ENCODE measurements at regions not wholly inside any gene's neighbourhood (a gene's known extent, or its start where the extent isn't known, plus 50 kb on each side); places are given as distances from the start of the nearest gene placed in this dataset.

DNA sequence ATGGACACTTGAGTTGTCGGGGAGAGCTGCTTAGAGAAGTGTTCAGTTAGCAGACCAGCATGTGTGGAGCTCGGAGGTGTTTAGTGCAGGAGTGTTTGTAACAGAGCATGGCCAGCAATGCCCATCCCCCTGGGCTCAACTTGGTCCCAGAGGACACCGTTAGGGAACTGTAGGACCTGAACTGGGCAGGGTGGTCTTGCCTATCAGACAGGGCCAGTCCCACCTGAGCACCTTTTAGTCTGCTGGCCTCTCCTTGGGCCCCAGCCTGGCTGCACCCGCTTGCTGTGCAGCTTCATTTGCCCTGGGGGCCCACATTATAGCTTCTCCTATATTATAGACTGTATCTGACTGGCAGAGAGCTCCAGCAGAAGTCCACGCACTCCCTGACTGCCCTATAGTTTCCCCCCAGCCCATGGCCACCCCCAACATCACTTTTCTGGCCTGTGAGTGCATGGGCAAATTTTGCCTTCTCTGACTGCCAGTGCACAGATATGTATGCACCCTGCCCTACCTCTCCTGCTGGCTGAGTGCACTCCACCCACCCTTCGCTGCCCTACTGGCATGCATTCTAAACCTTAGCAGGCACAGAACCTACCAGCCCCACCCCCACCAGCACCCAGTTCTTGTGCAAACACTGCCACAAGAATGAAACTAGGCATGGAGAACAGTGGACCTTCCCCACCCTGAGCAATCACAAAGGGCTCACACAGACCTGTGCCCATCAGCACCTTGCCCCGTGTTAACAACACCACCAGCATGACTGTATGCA, 1030.6 kb upstream of the GHITM start:
- 67% methylated on average over 5 of the region's 7 CpGs for WGBS (ENCODE audit: insufficient coverage, low coverage, low lambda C conversion rate, missing lambda C conversion rate)
- H3K27ac ChIP-seq, result no peak overlapping the region
- ATAC-seq, result peak in 1 of 4 donors; percentile 38
- no peaks in the 10 kb centered on the region for H3K4me1 ChIP-seq
- peak in 1 of 3 donors; percentile 23 for DNase-seq
- no peak overlapping the region for H3K4me3 ChIP-seq
- intact Hi-C loops (cut with DNase I), result no loop called here
- TF ChIP-seq, protein P1, sequence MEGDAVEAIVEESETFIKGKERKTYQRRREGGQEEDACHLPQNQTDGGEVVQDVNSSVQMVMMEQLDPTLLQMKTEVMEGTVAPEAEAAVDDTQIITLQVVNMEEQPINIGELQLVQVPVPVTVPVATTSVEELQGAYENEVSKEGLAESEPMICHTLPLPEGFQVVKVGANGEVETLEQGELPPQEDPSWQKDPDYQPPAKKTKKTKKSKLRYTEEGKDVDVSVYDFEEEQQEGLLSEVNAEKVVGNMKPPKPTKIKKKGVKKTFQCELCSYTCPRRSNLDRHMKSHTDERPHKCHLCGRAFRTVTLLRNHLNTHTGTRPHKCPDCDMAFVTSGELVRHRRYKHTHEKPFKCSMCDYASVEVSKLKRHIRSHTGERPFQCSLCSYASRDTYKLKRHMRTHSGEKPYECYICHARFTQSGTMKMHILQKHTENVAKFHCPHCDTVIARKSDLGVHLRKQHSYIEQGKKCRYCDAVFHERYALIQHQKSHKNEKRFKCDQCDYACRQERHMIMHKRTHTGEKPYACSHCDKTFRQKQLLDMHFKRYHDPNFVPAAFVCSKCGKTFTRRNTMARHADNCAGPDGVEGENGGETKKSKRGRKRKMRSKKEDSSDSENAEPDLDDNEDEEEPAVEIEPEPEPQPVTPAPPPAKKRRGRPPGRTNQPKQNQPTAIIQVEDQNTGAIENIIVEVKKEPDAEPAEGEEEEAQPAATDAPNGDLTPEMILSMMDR (IDR thresholded peaks at IDR 0.05), result no peak
- TF ChIP-seq POLR2A (IDR thresholded peaks at IDR 0.05), result no peak
- H3K27me3 ChIP-seq, result no peaks in the 10 kb centered on the region
- no peaks in the 10 kb centered on the region for H3K9me3 ChIP-seq
- H3K36me3 ChIP-seq, result no peaks in the 10 kb centered on the region

DNA sequence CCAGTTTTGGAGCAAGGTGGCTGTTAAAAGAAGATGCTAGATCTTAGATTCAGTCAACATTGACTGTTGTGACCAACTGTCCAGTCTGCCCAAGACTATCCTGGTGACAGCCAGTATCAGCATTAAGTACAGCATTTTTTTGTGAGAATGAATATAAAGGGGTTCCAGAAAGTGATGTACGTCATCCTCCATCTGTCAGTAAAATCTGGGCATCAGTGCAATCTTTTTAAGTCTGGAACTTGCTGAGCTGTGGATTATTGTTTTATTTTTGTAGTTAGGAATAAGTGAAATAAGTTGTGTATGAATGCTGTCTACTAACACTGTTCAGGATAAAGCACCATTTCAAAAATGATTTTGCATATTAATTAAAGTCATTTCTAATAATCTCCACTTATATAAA, 1020.0 kb upstream of the GHITM start:
- DNase-seq (no peak), ATAC-seq (no peak)
- H3K27ac ChIP-seq, result no peak overlapping the region
- no peaks in the 10 kb centered on the region for H3K4me1 ChIP-seq
- intact Hi-C loops (cut with DNase I), result no loop called here
- TF ChIP-seq, protein P1 (IDR thresholded peaks at IDR 0.05), result no peak
- no peak for TF ChIP-seq POLR2A (IDR thresholded peaks at IDR 0.05)
- H3K36me3 ChIP-seq, result no peaks in the 10 kb centered on the region
- H3K27me3 ChIP-seq, result no peaks in the 10 kb centered on the region
- H3K4me3 ChIP-seq, result no peak overlapping the region
- WGBS (ENCODE audit: insufficient coverage, low coverage, low lambda C conversion rate, missing lambda C conversion rate), result 17% methylated on average over 1 of the region's 1 CpG
- no peaks in the 10 kb centered on the region for H3K9me3 ChIP-seq

DNA sequence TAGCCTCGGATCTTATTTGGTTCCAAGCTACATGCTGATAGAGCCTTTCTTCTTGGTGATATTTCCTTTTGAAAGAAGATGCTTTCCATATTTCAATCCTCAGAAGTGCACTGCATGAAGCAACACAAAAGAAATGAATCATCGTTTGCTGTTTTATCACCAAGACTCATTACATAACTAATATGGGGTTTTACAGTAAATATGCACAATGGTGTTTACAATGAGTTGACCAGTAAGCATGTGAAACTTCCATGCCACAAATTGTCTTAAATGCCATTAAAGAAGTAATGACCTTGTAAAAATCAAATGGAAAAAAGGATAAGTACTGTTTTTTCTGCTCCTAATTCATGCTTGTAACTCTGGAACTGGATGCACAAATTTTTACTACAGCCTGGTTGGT, 1017.0 kb upstream of the GHITM start:
- no peaks in the 10 kb centered on the region for H3K36me3 ChIP-seq
- TF ChIP-seq, protein P1 (IDR thresholded peaks at IDR 0.05), result no peak
- no peak for TF ChIP-seq POLR2A (IDR thresholded peaks at IDR 0.05)
- no peak overlapping the region for H3K4me3 ChIP-seq
- 31% methylated on average over 2 of the region's 2 CpGs for WGBS (ENCODE audit: insufficient coverage, low coverage, low lambda C conversion rate, missing lambda C conversion rate)
- no peaks in the 10 kb centered on the region for H3K27me3 ChIP-seq
- H3K9me3 ChIP-seq, result no peaks in the 10 kb centered on the region
- DNase-seq (no peak), ATAC-seq (no peak)
- no peaks in the 10 kb centered on the region for H3K4me1 ChIP-seq
- intact Hi-C loops (cut with DNase I), result no loop called here
- H3K27ac ChIP-seq, result no peak overlapping the region

DNA sequence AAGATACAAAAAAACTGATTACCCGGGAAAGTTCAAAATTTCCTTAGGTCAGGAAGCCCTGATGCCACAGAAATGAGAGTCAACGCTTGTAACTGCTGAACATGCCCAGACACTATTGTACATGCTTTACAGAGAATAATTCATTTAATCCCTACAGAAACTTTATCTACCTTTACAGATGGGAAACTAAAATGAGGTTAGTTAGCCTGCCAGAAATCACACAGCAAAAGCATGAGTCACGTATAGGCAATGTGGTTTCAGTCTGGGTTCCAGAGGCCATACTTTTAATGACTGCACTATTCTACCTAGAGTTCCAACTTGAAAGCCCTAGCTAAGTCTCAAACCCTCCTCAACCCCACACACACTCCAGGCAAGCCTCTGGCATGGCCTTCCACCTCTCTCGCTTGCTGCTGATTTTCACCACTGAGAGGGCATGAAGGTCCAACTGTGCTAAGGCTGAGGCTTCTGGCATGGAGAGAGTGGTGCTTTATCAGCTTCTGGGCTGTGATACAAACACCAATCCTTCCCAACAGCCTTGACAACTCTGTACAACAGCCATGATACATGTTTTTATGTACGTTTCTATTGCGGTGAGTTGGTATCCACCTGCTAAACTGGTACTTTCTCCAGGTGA, 1011.2 kb upstream of the GHITM start:
- no peak for ATAC-seq
- WGBS (ENCODE audit: insufficient coverage, low coverage, low lambda C conversion rate, missing lambda C conversion rate), result 64% methylated on average over 6 of the region's 6 CpGs
- no peak overlapping the region for H3K27ac ChIP-seq
- no peak for DNase-seq
- no peak overlapping the region for H3K4me3 ChIP-seq
- TF ChIP-seq, protein P1 (IDR thresholded peaks at IDR 0.05), result no peak
- no peak for TF ChIP-seq POLR2A (IDR thresholded peaks at IDR 0.05)
- no peaks in the 10 kb centered on the region for H3K4me1 ChIP-seq
- no peaks in the 10 kb centered on the region for H3K27me3 ChIP-seq
- no peaks in the 10 kb centered on the region for H3K9me3 ChIP-seq
- intact Hi-C loops (cut with DNase I), result no loop called here
- H3K36me3 ChIP-seq, result no peaks in the 10 kb centered on the region
